Neuronal stem cell (in vitro differentiated cells): ENCODE measurements at regions not wholly inside any gene's neighbourhood (a gene's known extent, or its start where the extent isn't known, plus 50 kb on each side); places are given as distances from the start of the nearest gene placed in this dataset.

Experiments used
- DNase-seq: peaks from one replicate; pipeline ENCODE4 v3.0.0-alpha.2; 2013; ENCODE audit warnings: low spot score
- H2AFZ ChIP-seq: one replicate; pipeline ENCODE4 v1.6.1; 2013; ENCODE audit warnings: mild to moderate bottlenecking, low read length, inconsistent platforms
- H2AK5ac ChIP-seq: 2 replicates; pipeline ENCODE4 v1.6.1; 2013; ENCODE audit warnings: low read depth, mild to moderate bottlenecking, inconsistent platforms, low read length, moderate library complexity, mixed read lengths
- H2BK120ac ChIP-seq: 2 replicates; pipeline ENCODE4 v1.6.1; 2013; ENCODE audit warnings: low read depth, mild to moderate bottlenecking, inconsistent platforms, low read length, moderate library complexity, mixed read lengths
- H2BK12ac ChIP-seq: one replicate; pipeline ENCODE4 v1.6.1; 2013; ENCODE audit warnings: low read length, inconsistent platforms
- H2BK15ac ChIP-seq: 2 replicates; pipeline ENCODE4 v1.6.1; 2013; ENCODE audit warnings: mild to moderate bottlenecking, low read length, inconsistent platforms, mixed read lengths
- H2BK5ac ChIP-seq: one replicate; pipeline ENCODE4 v1.6.1; 2013; ENCODE audit warnings: inconsistent platforms, mild to moderate bottlenecking, low read length, moderate library complexity
- H3K14ac ChIP-seq: one replicate; pipeline ENCODE4 v1.6.1; 2013; ENCODE audit warnings: low read length, inconsistent platforms
- H3K18ac ChIP-seq: 2 replicates; pipeline ENCODE4 v1.6.1; 2013; ENCODE audit warnings: low read length, inconsistent platforms
- H3K23ac ChIP-seq: 2 replicates; pipeline ENCODE4 v1.6.1; 2013; ENCODE audit warnings: low read depth, mild to moderate bottlenecking, mixed read lengths, low read length, inconsistent platforms; ENCODE audit not compliant: poor library complexity
- H3K27ac ChIP-seq: replicated peaks from 3 replicates; pipeline ENCODE4 v1.5.1; 2013; ENCODE audit warnings: low read length, inconsistent platforms
- H3K27me3 ChIP-seq, 3 experiments: 2 replicates each; pipeline ENCODE4 v1.6.1; 2013; ENCODE audit warnings: low read length in 3 of 3, mild to moderate bottlenecking in 2 of 3, inconsistent platforms in 1 of 3, low read depth in 1 of 3, mixed read lengths in 1 of 3, moderate library complexity in 1 of 3; ENCODE audit not compliant: control insufficient read depth in 3 of 3, insufficient read depth in 3 of 3
- H3K36me3 ChIP-seq, 2 donors: replicated peaks in 1 of 2; 2 replicates each; pipeline ENCODE4 v1.6.1; 2013; ENCODE audit warnings: low read length in 2 of 2; ENCODE audit not compliant: control insufficient read depth in 2 of 2, insufficient read depth in 2 of 2
- H3K4ac ChIP-seq: 2 replicates; pipeline ENCODE4 v1.6.1; 2013; ENCODE audit warnings: inconsistent platforms, mild to moderate bottlenecking, low read length, moderate library complexity
- H3K4me1 ChIP-seq, 2 donors: 1 replicate in 1 of 2; 2 replicates in 1 of 2; pipeline ENCODE4 v1.6.1; 2013; ENCODE audit warnings: low read length in 2 of 2, low read depth in 1 of 2; ENCODE audit not compliant: control insufficient read depth in 2 of 2, insufficient read depth in 1 of 2
- H3K4me2 ChIP-seq: one replicate; pipeline ENCODE4 v1.6.1; 2013; ENCODE audit warnings: mild to moderate bottlenecking, low read length, inconsistent platforms; ENCODE audit not compliant: insufficient read depth, poor library complexity, severe bottlenecking
- H3K4me3 ChIP-seq, 2 donors: 2 replicates each; pipeline ENCODE4 v1.5.1; 2013; ENCODE audit warnings: low read length in 2 of 2, mild to moderate bottlenecking in 2 of 2, inconsistent platforms in 1 of 2, moderate library complexity in 1 of 2
- H3K79me1 ChIP-seq: one replicate; pipeline ENCODE4 v1.6.1; 2013; ENCODE audit warnings: low read depth, mild to moderate bottlenecking, inconsistent platforms, low read length, moderate library complexity
- H3K9ac ChIP-seq: one replicate; pipeline ENCODE4 v1.6.1; 2013; ENCODE audit warnings: mild to moderate bottlenecking, low read depth, low read length, inconsistent platforms; ENCODE audit not compliant: poor library complexity
- H3K9me3 ChIP-seq, 2 donors: replicated peaks in 1 of 2; 2 replicates each; pipeline versions ENCODE3 to v1.6.1; 2013; ENCODE audit warnings: low read length in 2 of 2, mild to moderate bottlenecking in 2 of 2, inconsistent platforms in 1 of 2, low read depth in 1 of 2, mixed read lengths in 1 of 2, moderate library complexity in 1 of 2; ENCODE audit not compliant: control insufficient read depth in 2 of 2, insufficient read depth in 1 of 2
- H4K8ac ChIP-seq: one replicate; pipeline ENCODE4 v1.6.1; 2013; ENCODE audit warnings: low read depth, mild to moderate bottlenecking, inconsistent platforms, low read length, moderate library complexity
- H4K91ac ChIP-seq: one replicate; pipeline ENCODE4 v1.6.1; 2013; ENCODE audit warnings: low read length, low read depth, mild to moderate bottlenecking, inconsistent platforms; ENCODE audit not compliant: poor library complexity
- WGBS, 2 donors: extraction: QIAGEN DNeasy Blood & Tissue Kit; methylation state at CpG; one replicate each; pipeline ENCODE4 v1.1.7; 2013; ENCODE audit warnings: missing lambda C conversion rate in 2 of 2, mixed read lengths in 1 of 2; ENCODE audit not compliant: insufficient read length in 2 of 2, insufficient replicate concordance in 1 of 2; ENCODE audit errors: extremely low coverage in 2 of 2; 5-methylcytosine and 5-hydroxymethylcytosine counted together

- no peak overlapping the region for H3K9ac ChIP-seq
- no peak overlapping the region for H3K23ac ChIP-seq
- H2BK12ac ChIP-seq, result no peak overlapping the region
- H3K4me2 ChIP-seq, result no peak overlapping the region
- no peak overlapping the region for H3K4me3 ChIP-seq
- peaks cover 0 to 2% of the 10 kb centered on the region in 2 donors for H3K4me1 ChIP-seq
- no peaks in the 10 kb centered on the region for H3K27me3 ChIP-seq
- H3K27ac ChIP-seq, result no peak overlapping the region
- no peak overlapping the region for H2BK15ac ChIP-seq
- peak overlapping the region; percentile 20 for H2AFZ ChIP-seq
- no peaks in the 10 kb centered on the region for H3K9me3 ChIP-seq
- no peak overlapping the region for H2BK5ac ChIP-seq
- no peak for DNase-seq
- no peak overlapping the region for H3K14ac ChIP-seq
- H2AK5ac ChIP-seq, result no peak overlapping the region
- H3K79me1 ChIP-seq, result no peaks in the 10 kb centered on the region
- no peak overlapping the region for H3K18ac ChIP-seq
- H3K36me3 ChIP-seq, result no peaks in the 10 kb centered on the region
- no CpG with 5 or more reads among the region's 6 CpGs for WGBS, 2 donors
- H2BK120ac ChIP-seq, result no peak overlapping the region
- H3K4ac ChIP-seq, result no peak overlapping the region
- no peak overlapping the region for H4K91ac ChIP-seq
- no peak overlapping the region for H4K8ac ChIP-seq
Observed at GRCh38 chr15:94083467-94084052, 147.8 kb upstream of the MCTP2 start.

- DNase-seq, result no peak
- Histone ChIP-seq H2AK5ac (no peak overlapping the region), H3K14ac (no peak overlapping the region), H3K36me3 (no peaks in the 10 kb centered on the region), H4K91ac (no peak overlapping the region), H3K27ac (no peak overlapping the region), H3K23ac (no peak overlapping the region), H2BK15ac (no peak overlapping the region), H3K4ac (no peak overlapping the region), H3K79me1 (no peaks in the 10 kb centered on the region), H2BK5ac (no peak overlapping the region), H2AFZ (no peak overlapping the region), H3K9me3 (no peaks in the 10 kb centered on the region), H3K4me3 (no peak overlapping the region), H3K4me2 (no peak overlapping the region), H2BK12ac (no peak overlapping the region), H3K9ac (no peak overlapping the region), H2BK120ac (no peak overlapping the region), H4K8ac (no peak overlapping the region), H3K18ac (no peak overlapping the region), H3K4me1 (peaks cover 0 to 2% of the 10 kb centered on the region in 2 donors), H3K27me3 (no peaks in the 10 kb centered on the region)
- no CpG with 5 or more reads among the region's 4 CpGs for WGBS, 2 donors
Observed at GRCh38 chr15:94081829-94082228, 149.5 kb upstream of the MCTP2 start.

GRCh38 chr15:94080989-94081605 lies 150.3 kb upstream of the MCTP2 start:
- no peak overlapping the region for H3K27ac ChIP-seq
- peaks cover 0 to 2% of the 10 kb centered on the region in 2 donors for H3K4me1 ChIP-seq
- no peak overlapping the region for H3K4ac ChIP-seq
- H2AFZ ChIP-seq, result no peak overlapping the region
- H2BK5ac ChIP-seq, result no peak overlapping the region
- H4K91ac ChIP-seq, result no peak overlapping the region
- H3K4me3 ChIP-seq, result no peak overlapping the region
- H3K79me1 ChIP-seq, result no peaks in the 10 kb centered on the region
- H3K9me3 ChIP-seq, result no peaks in the 10 kb centered on the region
- no peak overlapping the region for H4K8ac ChIP-seq
- no peak overlapping the region for H2BK120ac ChIP-seq
- H3K23ac ChIP-seq, result no peak overlapping the region
- H3K18ac ChIP-seq, result no peak overlapping the region
- H3K4me2 ChIP-seq, result no peak overlapping the region
- H3K14ac ChIP-seq, result no peak overlapping the region
- no peaks in the 10 kb centered on the region for H3K36me3 ChIP-seq
- H3K9ac ChIP-seq, result no peak overlapping the region
- WGBS, 2 donors, result no CpG with 5 or more reads among the region's 14 CpGs
- H2AK5ac ChIP-seq, result no peak overlapping the region
- H2BK15ac ChIP-seq, result no peak overlapping the region
- H2BK12ac ChIP-seq, result no peak overlapping the region
- no peaks in the 10 kb centered on the region for H3K27me3 ChIP-seq
- DNase-seq, result no peak

- Histone ChIP-seq H3K27ac (no peak overlapping the region), H3K27me3 (no peaks in the 10 kb centered on the region), H3K79me1 (no peaks in the 10 kb centered on the region), H3K4ac (no peak overlapping the region), H3K4me1 (peaks cover 0 to 2% of the 10 kb centered on the region in 2 donors), H2BK15ac (no peak overlapping the region), H3K14ac (no peak overlapping the region), H4K8ac (no peak overlapping the region), H3K4me2 (no peak overlapping the region), H2BK12ac (no peak overlapping the region), H2AFZ (peak overlapping the region; percentile 72), H4K91ac (no peak overlapping the region), H2BK120ac (no peak overlapping the region), H3K4me3 (no peak overlapping the region), H3K9ac (no peak overlapping the region), H2AK5ac (no peak overlapping the region), H2BK5ac (no peak overlapping the region), H3K23ac (no peak overlapping the region), H3K9me3 (no peaks in the 10 kb centered on the region), H3K36me3 (no peaks in the 10 kb centered on the region), H3K18ac (no peak overlapping the region)
- DNase-seq, result no peak
- no CpG with 5 or more reads among the region's 8 CpGs for WGBS, 2 donors
Observed at GRCh38 chr15:94080416-94080815, 150.9 kb upstream of the MCTP2 start.
